Spleen (tissue), 7 donors: ENCODE measurements at regions not wholly inside any gene's neighbourhood (a gene's known extent, or its start where the extent isn't known, plus 50 kb on each side); places are given as distances from the start of the nearest gene placed in this dataset.

ENCODE experiments used
- CTCF ChIP-seq, 11 experiments: fragments of 200-600 bp in 7 of 11; fragments of 450-650 bp in 4 of 11; sonication (generic) in 4 of 11; IDR thresholded peaks in 8 of 11; conservative IDR thresholded peaks in 3 of 11; 1 replicate in 7 of 11; 2 replicates in 4 of 11; pipeline versions ENCODE4 v1.4.0 to v1.8.0; 2016 to 2021; ENCODE audit warnings: antibody characterized with exemption in 11 of 11, inconsistent platforms in 4 of 11, mild to moderate bottlenecking in 1 of 11
- POLR2A ChIP-seq, 3 donors: fragments of 450-650 bp; IDR thresholded peaks; one replicate each; pipeline ENCODE4 v1.5.1; 2017; ENCODE audit warnings: antibody characterized with exemption in 3 of 3, mild to moderate bottlenecking in 1 of 3
- POLR2AphosphoS5 ChIP-seq, 3 donors: sonication (generic); formaldehyde crosslinking; IDR thresholded peaks; one replicate each; pipeline ENCODE4 v1.5.1; 2017; ENCODE audit warnings: antibody characterized with exemption in 3 of 3
- donor health status: DM: no; HTN: no; CAD: no; lungs with moderate emphysema.
- donor health status: DM: no; HTN: no; CAD: no.
- donor health status: DM: no; HTN: no; CAD: no.

GRCh38 chr2:7992612-7993602, 688.9 kb upstream of the ID2 start:
- TF ChIP-seq CTCF (IDR thresholded peaks at IDR 0.05 in 8 of 11, conservative IDR thresholded peaks at IDR 0.05 in 3 of 11) (no peak), POLR2A (IDR thresholded peaks at IDR 0.05) (no peak), POLR2AphosphoS5 (IDR thresholded peaks at IDR 0.05) (no peak)
